Sigmoid colon (tissue), 6 donors: ENCODE measurements at regions not wholly inside any gene's neighbourhood (a gene's known extent, or its start where the extent isn't known, plus 50 kb on each side); places are given as distances from the start of the nearest gene placed in this dataset.

Source experiments
- DNase-seq: peaks from one replicate; pipeline ENCODE4 v3.0.0-alpha.2; 2019
- H3K27ac ChIP-seq, 4 donors: fragments of 200-600 bp; sonication (generic); one replicate each; pipeline ENCODE4 v1.5.1; 2016 to 2019; ENCODE audit warnings: mild to moderate bottlenecking in 1 of 4
- H3K27me3 ChIP-seq, 3 donors: fragments of 200-600 bp; sonication (generic); one replicate each; pipeline ENCODE4 v1.5.1; 2019; ENCODE audit warnings: mild to moderate bottlenecking in 1 of 3
- H3K36me3 ChIP-seq, 4 donors: fragments of 200-600 bp; sonication (generic); one replicate each; pipeline ENCODE4 v1.5.1; 2016 to 2019
- H3K4me1 ChIP-seq, 4 donors: fragments of 200-600 bp; sonication (generic); one replicate each; pipeline ENCODE4 v1.5.1; 2017 to 2019
- H3K4me3 ChIP-seq, 4 donors: fragments of 200-600 bp; sonication (generic); one replicate each; pipeline ENCODE4 v1.5.1; 2017 to 2019; ENCODE audit warnings: mild to moderate bottlenecking in 2 of 4, moderate library complexity in 1 of 4
- H3K9me3 ChIP-seq, 4 donors: fragments of 200-600 bp in 3 of 4; sonication (generic) in 3 of 4; one replicate each; pipeline versions ENCODE4 v1.5.1 to v1.6.1; 2013 to 2019
- CTCF ChIP-seq, 4 experiments: fragments of 450-650 bp in 3 of 4; fragments of 200-600 bp in 1 of 4; IDR thresholded peaks; one replicate each; pipeline ENCODE4 v1.5.1; 2016 to 2019; ENCODE audit warnings: antibody characterized with exemption in 4 of 4, mild to moderate bottlenecking in 3 of 4, moderate library complexity in 2 of 4
- EP300 ChIP-seq, 4 donors: sonication (generic); formaldehyde crosslinking; IDR thresholded peaks; one replicate each; pipeline ENCODE4 v1.6.1; 2017; ENCODE audit warnings: antibody characterized with exemption in 4 of 4
- POLR2A ChIP-seq, 2 donors: fragments of 450-650 bp; IDR thresholded peaks; one replicate each; pipeline ENCODE4 v1.6.1; 2016; ENCODE audit warnings: antibody characterized with exemption in 2 of 2, mild to moderate bottlenecking in 2 of 2, moderate library complexity in 2 of 2
- POLR2AphosphoS5 ChIP-seq, 4 donors: sonication (generic); formaldehyde crosslinking; IDR thresholded peaks; one replicate each; pipeline ENCODE4 v1.6.1; 2017; ENCODE audit warnings: antibody characterized with exemption in 4 of 4
- WGBS, 2 donors: extraction: QIAGEN DNeasy Blood & Tissue Kit; methylation state at CpG; one replicate each; pipeline ENCODE4 v1.1.7; 2013; 5-methylcytosine and 5-hydroxymethylcytosine counted together
- intact Hi-C: fragments of 100-400 bp; cut with DNase I; formaldehyde crosslinking; loops from one replicate; pipeline ENCODE4 v1.15.1; 2023
- donor health status: healthy with polysubstance abuse.
- donor health status: healthy.

DNA sequence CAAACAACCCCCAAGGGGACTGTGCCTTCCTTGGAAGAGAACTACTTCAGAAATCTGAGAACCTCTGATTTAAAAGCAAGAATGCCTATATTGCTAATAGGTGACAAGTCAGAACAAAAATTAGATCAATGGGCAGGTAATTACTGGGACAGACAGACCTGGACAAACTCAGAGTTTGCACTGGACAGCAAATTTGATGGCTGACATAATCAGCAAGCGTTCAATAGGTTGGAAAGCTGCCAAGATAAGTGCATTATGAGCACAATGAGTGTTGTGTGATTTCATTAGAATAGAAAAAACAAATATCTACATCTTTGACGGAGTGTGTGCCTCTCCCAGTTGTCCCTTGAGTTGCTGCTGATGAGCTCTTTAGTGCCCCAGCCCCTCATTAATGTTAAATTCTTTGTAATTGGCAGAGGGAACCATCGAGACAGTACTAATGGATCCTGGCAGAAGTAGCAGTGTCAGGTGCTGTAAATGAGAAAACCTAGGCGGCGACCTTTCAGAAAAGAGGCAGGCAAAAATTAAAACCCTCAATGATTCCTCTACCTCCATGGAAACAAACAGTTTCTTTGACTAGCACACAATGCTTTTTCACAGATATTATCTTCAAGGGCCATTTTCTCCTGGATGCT lies 116.5 kb upstream of the COL21A1 start:
- Histone ChIP-seq H3K4me3 (no peak overlapping the region), H3K36me3 (no peaks in the 10 kb centered on the region), H3K4me1 (peaks cover 0 to 57% (median 41%) of the 10 kb centered on the region in 4 donors), H3K9me3 (no peaks in the 10 kb centered on the region), H3K27ac (peak overlapping the region in 1 of 4 donors; percentile 95), H3K27me3 (no peaks in the 10 kb centered on the region)
- intact Hi-C loops, result loop anchor here (10.0 kb wide), 2 partner anchors 331 to 491 kb away; no protein-coding TSS in a partner anchor
- no peak for TF ChIP-seq POLR2A (IDR thresholded peaks at IDR 0.05)
- TF ChIP-seq EP300 (IDR thresholded peaks at IDR 0.05), result no peak
- no peak for TF ChIP-seq CTCF (IDR thresholded peaks at IDR 0.05)
- TF ChIP-seq POLR2AphosphoS5 (IDR thresholded peaks at IDR 0.05), result no peak
- no peak for DNase-seq
- 78 to 82% methylated on average over 5 of the region's 5 CpGs for WGBS, 2 donors

- WGBS, 2 donors, result 93 to 95% methylated on average over 4 of the region's 4 CpGs
- TF ChIP-seq CTCF (IDR thresholded peaks at IDR 0.05) (no peak), POLR2A (IDR thresholded peaks at IDR 0.05) (no peak), EP300 (IDR thresholded peaks at IDR 0.05) (no peak), POLR2AphosphoS5 (IDR thresholded peaks at IDR 0.05) (no peak)
- intact Hi-C loops, result loop anchor here (10.0 kb wide), 2 partner anchors 333 to 493 kb away; no protein-coding TSS in a partner anchor
- no peaks in the 10 kb centered on the region for H3K9me3 ChIP-seq
- H3K36me3 ChIP-seq, result no peaks in the 10 kb centered on the region
- no peak overlapping the region for H3K4me3 ChIP-seq
- no peaks in the 10 kb centered on the region for H3K27me3 ChIP-seq
- no peak overlapping the region for H3K27ac ChIP-seq
- peaks cover 0 to 58% (median 46%) of the 10 kb centered on the region in 4 donors for H3K4me1 ChIP-seq
- no peak for DNase-seq
Observed at GRCh38 chr6:56361812-56362211, 114.4 kb upstream of the COL21A1 start.

DNA sequence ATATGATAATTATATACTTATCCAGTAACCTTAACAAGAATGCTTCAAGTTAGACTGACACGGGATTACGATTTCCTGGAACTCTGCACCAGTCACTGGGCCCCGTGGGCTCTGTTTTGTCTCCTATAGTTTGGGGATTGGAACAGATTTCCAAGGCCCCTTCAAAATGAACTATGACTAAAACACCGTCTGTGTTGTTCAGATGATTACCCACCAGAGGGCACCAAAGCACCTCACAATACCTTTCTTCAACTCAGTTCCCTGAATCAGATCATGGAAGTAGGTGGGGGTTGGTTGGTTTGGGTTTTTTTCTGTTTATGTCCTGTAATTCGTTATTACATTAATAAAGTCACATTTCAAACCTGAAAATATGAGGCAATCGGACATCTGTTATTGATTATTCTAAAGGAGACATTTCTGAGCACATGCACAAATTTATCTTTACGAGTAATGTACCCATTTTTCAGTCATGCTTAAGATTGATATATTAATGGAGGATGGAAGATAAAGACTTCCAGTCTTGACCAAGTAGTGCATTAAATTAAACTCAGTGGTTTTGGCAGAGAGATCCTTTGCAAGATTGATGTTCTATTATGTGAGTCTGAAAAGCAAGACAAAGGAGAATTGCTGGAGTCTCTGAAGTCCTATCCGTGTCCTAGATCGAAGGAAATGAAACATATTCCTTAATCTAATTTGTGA lies 112.0 kb upstream of the COL21A1 start:
- Histone ChIP-seq H3K36me3 (no peaks in the 10 kb centered on the region), H3K27me3 (no peaks in the 10 kb centered on the region), H3K4me3 (no peak overlapping the region), H3K4me1 (peaks cover 0 to 48% (median 37%) of the 10 kb centered on the region in 4 donors), H3K9me3 (no peaks in the 10 kb centered on the region), H3K27ac (peak overlapping the region in 2 of 4 donors; percentile 59 to 62)
- DNase-seq, result peak; percentile 84
- 32 to 33% methylated on average over 9 of the region's 9 CpGs for WGBS, 2 donors
- TF ChIP-seq CTCF (IDR thresholded peaks at IDR 0.05) (peak; percentile 79 to 84 (median 82)), POLR2AphosphoS5 (IDR thresholded peaks at IDR 0.05) (no peak), EP300 (IDR thresholded peaks at IDR 0.05) (no peak), POLR2A (IDR thresholded peaks at IDR 0.05) (no peak)
- intact Hi-C loops, result loop anchor here (1.0 kb wide), 1 partner anchor 235 kb away; no protein-coding TSS in a partner anchor

GRCh38 chr6:56357616-56358373 lies 110.4 kb upstream of the COL21A1 start:
- Histone ChIP-seq H3K4me3 (no peak overlapping the region), H3K9me3 (peaks cover 0 to 3% (median 0%) of the 10 kb centered on the region in 4 donors), H3K36me3 (no peaks in the 10 kb centered on the region), H3K4me1 (peaks cover 0 to 43% (median 33%) of the 10 kb centered on the region in 4 donors), H3K27me3 (no peaks in the 10 kb centered on the region), H3K27ac (peak overlapping the region in 3 of 4 donors; percentile 30 to 62 (median 59))
- TF ChIP-seq CTCF (IDR thresholded peaks at IDR 0.05), result no peak
- no peak for TF ChIP-seq EP300 (IDR thresholded peaks at IDR 0.05)
- peak in 1 of 4 donors; percentile 51 for TF ChIP-seq POLR2AphosphoS5 (IDR thresholded peaks at IDR 0.05)
- TF ChIP-seq POLR2A (IDR thresholded peaks at IDR 0.05), result no peak
- WGBS, 2 donors, result 56 to 74% methylated on average over 6 of the region's 6 CpGs
- intact Hi-C loops, result no loop called here
- DNase-seq, result no peak
